B cell (primary cell): ENCODE measurements at regions not wholly inside any gene's neighbourhood (a gene's known extent, or its start where the extent isn't known, plus 50 kb on each side); places are given as distances from the start of the nearest gene placed in this dataset.

Experiments
- CTCF ChIP-seq: fragments of 200-600 bp; IDR thresholded peaks from one replicate; pipeline ENCODE4 v1.8.0; 2022; ENCODE audit warnings: antibody characterized with exemption, mild to moderate bottlenecking
- EZH2 ChIP-seq: IDR thresholded peaks from 2 replicates; pipeline ENCODE4 v1.6.1; 2012; ENCODE audit warnings: borderline replicate concordance, low read depth, mild to moderate bottlenecking, moderate library complexity, low read length; ENCODE audit not compliant: insufficient read depth, poor library complexity, severe bottlenecking

- TF ChIP-seq EZH2, result no peak
- TF ChIP-seq CTCF, result no peak
Measured at GRCh38 chr11:22049276-22049675, 143.6 kb upstream of the ANO5 start.
